ENCODE measurements at regions not wholly inside any gene's neighbourhood (a gene's known extent, or its start where the extent isn't known, plus 50 kb on each side); places are given as distances from the start of the nearest gene placed in this dataset.

- H3K27me3 ChIP-seq (ENCODE audit: low read depth), result no peaks in the 10 kb centered on the region
- no peak for DNase-seq (ENCODE audit: low spot score in 2 of 2)
- no peak overlapping the region for H3K4me3 ChIP-seq
- peaks cover 4% of the 10 kb centered on the region; the same call in 1 of the 2 replicates for H3K4me1 ChIP-seq
- no peaks in the 10 kb centered on the region for H3K36me3 ChIP-seq (replicated peaks)
- no peaks in the 10 kb centered on the region for H3K9me3 ChIP-seq
- in situ Hi-C loops (cut with MboI; ENCODE audit: low sequenced_read_pairs), result no loop called here
These were observed 50.7 kb upstream of the ACOT11 start for GRCh38 chr1:54497338-54497737.

GRCh38 chr1:54495954-54496353, 52.1 kb upstream of the ACOT11 start:
- Histone ChIP-seq H3K4me3 (no peak overlapping the region), H3K27me3 (ENCODE audit: low read depth) (no peaks in the 10 kb centered on the region), H3K36me3 (replicated peaks) (no peaks in the 10 kb centered on the region), H3K4me1 (peaks cover 4% of the 10 kb centered on the region; the same call in 1 of the 2 replicates), H3K9me3 (no peaks in the 10 kb centered on the region)
- in situ Hi-C loops (cut with MboI; ENCODE audit: low sequenced_read_pairs), result no loop called here
- no peak for DNase-seq (ENCODE audit: low spot score in 2 of 2)

GRCh38 chr1:54493608-54494007, 54.4 kb upstream of the ACOT11 start:
- Histone ChIP-seq H3K27me3 (ENCODE audit: low read depth) (no peaks in the 10 kb centered on the region), H3K36me3 (replicated peaks) (no peaks in the 10 kb centered on the region), H3K4me1 (peaks cover 3% of the 10 kb centered on the region), H3K4me3 (no peak overlapping the region), H3K9me3 (no peaks in the 10 kb centered on the region)
- DNase-seq (ENCODE audit: low spot score in 2 of 2), result no peak
- in situ Hi-C loops (cut with MboI; ENCODE audit: low sequenced_read_pairs), result no loop called here

- Histone ChIP-seq H3K9me3 (no peaks in the 10 kb centered on the region), H3K27me3 (ENCODE audit: low read depth) (no peaks in the 10 kb centered on the region), H3K4me3 (no peak overlapping the region), H3K4me1 (peaks cover 8% of the 10 kb centered on the region), H3K36me3 (replicated peaks) (no peaks in the 10 kb centered on the region)
- DNase-seq (ENCODE audit: low spot score in 2 of 2), result peak in 1 of 2 experiments; percentile 45
- in situ Hi-C loops (cut with MboI; ENCODE audit: low sequenced_read_pairs), result no loop called here
These were observed 57.4 kb upstream of the ACOT11 start for GRCh38 chr1:54490361-54491248.

- Histone ChIP-seq H3K4me1 (peaks cover 8% of the 10 kb centered on the region), H3K27me3 (ENCODE audit: low read depth) (no peaks in the 10 kb centered on the region), H3K9me3 (no peaks in the 10 kb centered on the region), H3K4me3 (peak overlapping the region; percentile 39), H3K36me3 (replicated peaks) (no peaks in the 10 kb centered on the region)
- in situ Hi-C loops (cut with MboI; ENCODE audit: low sequenced_read_pairs), result loop anchor here (5.0 to 10.0 kb wide), 2 partner anchors 82 to 415 kb away; partner anchors contain the start of gene SSBP3
- DNase-seq (ENCODE audit: low spot score in 2 of 2), result no peak
These were observed 58.3 kb upstream of the ACOT11 start for GRCh38 chr1:54489627-54490250.

GRCh38 chr1:54488779-54489626, 59.0 kb upstream of the ACOT11 start:
- no peaks in the 10 kb centered on the region for H3K9me3 ChIP-seq
- H3K4me1 ChIP-seq, result peaks cover 8% of the 10 kb centered on the region
- in situ Hi-C loops (cut with MboI; ENCODE audit: low sequenced_read_pairs), result loop anchor here (5.0 to 10.0 kb wide), 2 partner anchors 82 to 414 kb away; partner anchors contain the start of gene SSBP3
- no peaks in the 10 kb centered on the region for H3K27me3 ChIP-seq (ENCODE audit: low read depth)
- DNase-seq (ENCODE audit: low spot score in 2 of 2), result peak; percentile 73 to 88
- H3K36me3 ChIP-seq (replicated peaks), result no peaks in the 10 kb centered on the region
- H3K4me3 ChIP-seq, result peak overlapping the region; percentile 39

- H3K9me3 ChIP-seq, result no peaks in the 10 kb centered on the region
- H3K27me3 ChIP-seq (ENCODE audit: low read depth), result no peaks in the 10 kb centered on the region
- H3K4me1 ChIP-seq, result peaks cover 8% of the 10 kb centered on the region
- no peaks in the 10 kb centered on the region for H3K36me3 ChIP-seq (replicated peaks)
- peak overlapping the region; percentile 39 for H3K4me3 ChIP-seq
- peak; percentile 93 to 96 for DNase-seq (ENCODE audit: low spot score in 2 of 2)
- in situ Hi-C loops (cut with MboI; ENCODE audit: low sequenced_read_pairs), result loop anchor here (5.0 to 10.0 kb wide), 2 partner anchors 81 to 413 kb away; partner anchors contain the start of gene SSBP3
These were observed 59.8 kb upstream of the ACOT11 start for GRCh38 chr1:54488065-54488750.

- Histone ChIP-seq H3K4me3 (peak overlapping the region; percentile 6; the same call in 1 of the 2 replicates), H3K27me3 (ENCODE audit: low read depth) (no peaks in the 10 kb centered on the region), H3K36me3 (replicated peaks) (no peaks in the 10 kb centered on the region), H3K9me3 (no peaks in the 10 kb centered on the region), H3K4me1 (peaks cover 8% of the 10 kb centered on the region)
- no peak for DNase-seq (ENCODE audit: low spot score in 2 of 2)
- in situ Hi-C loops (cut with MboI; ENCODE audit: low sequenced_read_pairs), result loop anchor here (5.0 to 10.0 kb wide), 2 partner anchors 80 to 413 kb away; partner anchors contain the start of gene SSBP3
These were observed 60.4 kb upstream of the ACOT11 start for GRCh38 chr1:54487571-54488050.

GRCh38 chr1:54486907-54487306, 61.1 kb upstream of the ACOT11 start:
- no peak overlapping the region for H3K4me3 ChIP-seq
- no peaks in the 10 kb centered on the region for H3K36me3 ChIP-seq (replicated peaks)
- peaks cover 8% of the 10 kb centered on the region for H3K4me1 ChIP-seq
- DNase-seq (ENCODE audit: low spot score in 2 of 2), result no peak
- in situ Hi-C loops (cut with MboI; ENCODE audit: low sequenced_read_pairs), result loop anchor here (5.0 to 10.0 kb wide), 2 partner anchors 80 to 412 kb away; partner anchors contain the start of gene SSBP3
- H3K9me3 ChIP-seq, result no peaks in the 10 kb centered on the region
- no peaks in the 10 kb centered on the region for H3K27me3 ChIP-seq (ENCODE audit: low read depth)

GRCh38 chr1:54485416-54485815, 62.6 kb upstream of the ACOT11 start:
- Histone ChIP-seq H3K4me1 (peaks cover 8% of the 10 kb centered on the region), H3K9me3 (no peaks in the 10 kb centered on the region), H3K4me3 (no peak overlapping the region), H3K27me3 (ENCODE audit: low read depth) (no peaks in the 10 kb centered on the region), H3K36me3 (replicated peaks) (no peaks in the 10 kb centered on the region)
- in situ Hi-C loops (cut with MboI; ENCODE audit: low sequenced_read_pairs), result loop anchor here (5.0 to 10.0 kb wide), 2 partner anchors 78 to 411 kb away; partner anchors contain the start of gene SSBP3
- DNase-seq (ENCODE audit: low spot score in 2 of 2), result no peak

GRCh38 chr1:54483875-54484437, 64.1 kb upstream of the ACOT11 start:
- Histone ChIP-seq H3K36me3 (replicated peaks) (no peaks in the 10 kb centered on the region), H3K27me3 (ENCODE audit: low read depth) (no peaks in the 10 kb centered on the region), H3K9me3 (no peaks in the 10 kb centered on the region), H3K4me3 (no peak overlapping the region), H3K4me1 (peaks cover 8% of the 10 kb centered on the region)
- DNase-seq (ENCODE audit: low spot score in 2 of 2), result no peak
- in situ Hi-C loops (cut with MboI; ENCODE audit: low sequenced_read_pairs), result loop anchor here (10.0 kb wide), 1 partner anchor 409 kb away; no protein-coding TSS in a partner anchor

- no peak for DNase-seq (ENCODE audit: low spot score in 2 of 2)
These were observed 66.7 kb upstream of the ACOT11 start for GRCh38 chr1:54481201-54481884.

More at GRCh38 chr1:54481201-54481884, 66.7 kb upstream of the ACOT11 start:
- Histone ChIP-seq H3K36me3 (replicated peaks) (no peaks in the 10 kb centered on the region), H3K4me1 (no peaks in the 10 kb centered on the region), H3K27me3 (ENCODE audit: low read depth) (no peaks in the 10 kb centered on the region), H3K4me3 (no peak overlapping the region), H3K9me3 (no peaks in the 10 kb centered on the region)
- in situ Hi-C loops (cut with MboI; ENCODE audit: low sequenced_read_pairs), result loop anchor here (10.0 kb wide), 1 partner anchor 407 kb away; no protein-coding TSS in a partner anchor

Data from HAP-1 (cell line).